SH-SY5Y (cell line): ENCODE measurements at regions not wholly inside any gene's neighbourhood (a gene's known extent, or its start where the extent isn't known, plus 50 kb on each side); places are given as distances from the start of the nearest gene placed in this dataset.

Experiments used
- GATA2 ChIP-seq: IDR thresholded peaks from 2 replicates; pipeline ENCODE4 v1.6.1; 2011; ENCODE audit warnings: mild to moderate bottlenecking, low read depth, low read length
- GATA3 ChIP-seq: IDR thresholded peaks from 2 replicates; pipeline ENCODE4 v1.6.1; 2011; ENCODE audit warnings: low read depth, mild to moderate bottlenecking, low read length, moderate library complexity

DNA sequence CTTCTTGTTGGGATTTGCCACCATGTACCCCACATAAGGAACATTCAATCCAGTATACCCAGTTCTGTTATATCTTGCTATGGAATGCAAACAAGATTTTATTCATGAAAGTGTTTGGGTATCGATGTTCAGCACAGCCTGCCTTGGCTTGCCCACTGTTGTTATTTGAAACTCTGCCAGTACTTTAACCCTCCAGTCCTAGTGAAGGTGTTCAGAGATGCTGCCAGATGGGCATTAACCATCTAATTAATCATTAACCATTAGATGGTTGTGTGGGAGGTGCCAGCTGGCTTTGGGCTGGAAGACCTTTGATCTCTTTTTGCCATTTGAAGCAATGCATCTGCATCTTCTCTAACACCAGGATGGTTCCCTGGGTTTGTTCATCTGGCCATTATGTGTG, 363.0 kb downstream of the SH2D4B start:
- TF ChIP-seq GATA3: no peak
- TF ChIP-seq GATA2: no peak
